Smooth muscle cell (in vitro differentiated cells): ENCODE measurements at regions not wholly inside any gene's neighbourhood (a gene's known extent, or its start where the extent isn't known, plus 50 kb on each side); places are given as distances from the start of the nearest gene placed in this dataset.

Experiments
- DNase-seq: peaks from one replicate; lab custom pipeline; 2025; ENCODE audit not compliant: unreplicated experiment; lab: John Stamatoyannopoulos, UW
- H2AFZ ChIP-seq: fragments of 200-600 bp; sonication (generic); 2 replicates; pipeline ENCODE4 v1.6.0; 2016; ENCODE audit warnings: antibody characterized with exemption, low read depth, mild to moderate bottlenecking
- H3F3A ChIP-seq: fragments of 200-600 bp; sonication (generic); 2 replicates; pipeline ENCODE4 v1.6.0; 2017; ENCODE audit warnings: antibody characterized with exemption, low read depth
- H3K27ac ChIP-seq: fragments of 200-600 bp; sonication (generic); 2 replicates; pipeline ENCODE4 v1.5.1; 2016; ENCODE audit warnings: low read depth, mild to moderate bottlenecking
- H3K27me3 ChIP-seq: fragments of 200-600 bp; sonication (generic); 2 replicates; pipeline ENCODE4 v1.6.1; 2016; ENCODE audit warnings: low read depth, mild to moderate bottlenecking
- H3K36me3 ChIP-seq: fragments of 200-600 bp; sonication (generic); 2 replicates; pipeline ENCODE4 v1.5.1; 2016; ENCODE audit warnings: low read depth
- H3K4me1 ChIP-seq: fragments of 200-600 bp; sonication (generic); 2 replicates; pipeline ENCODE4 v1.5.1; 2016; ENCODE audit warnings: low read depth
- H3K4me2 ChIP-seq: fragments of 200-600 bp; sonication (generic); 2 replicates; pipeline ENCODE4 v1.6.0; 2016; ENCODE audit warnings: mild to moderate bottlenecking
- H3K4me3 ChIP-seq: fragments of 200-600 bp; sonication (generic); 2 replicates; pipeline ENCODE4 v1.5.1; 2016; ENCODE audit warnings: mild to moderate bottlenecking
- H3K79me2 ChIP-seq: fragments of 200-600 bp; sonication (generic); 2 replicates; pipeline ENCODE4 v1.6.0; 2016; ENCODE audit warnings: low read depth, mild to moderate bottlenecking
- H3K9ac ChIP-seq: fragments of 200-600 bp; sonication (generic); 2 replicates; pipeline ENCODE4 v1.6.0; 2016; ENCODE audit warnings: low read depth
- H3K9me3 ChIP-seq: fragments of 200-600 bp; sonication (generic); replicated peaks from 2 replicates; pipeline ENCODE4 v1.5.1; 2016; ENCODE audit warnings: low read depth
- H4K20me1 ChIP-seq: fragments of 200-600 bp; sonication (generic); 2 replicates; pipeline ENCODE4 v1.6.0; 2016; ENCODE audit warnings: low read depth
- CTCF ChIP-seq: fragments of 200-600 bp; sonication (generic); IDR thresholded peaks from 2 replicates; pipeline ENCODE4 v1.5.1; 2017; ENCODE audit warnings: borderline replicate concordance, mild to moderate bottlenecking, antibody characterized with exemption; ENCODE audit not compliant: insufficient read depth, poor library complexity, severe bottlenecking
- WGBS: methylation state at CpG from one replicate; pipeline ENCODE4 v1.1.7; 2016; ENCODE audit warnings: low lambda C conversion rate; 5-methylcytosine and 5-hydroxymethylcytosine counted together

- no peak for DNase-seq
- Histone ChIP-seq H3K27me3 (no peaks in the 10 kb centered on the region), H3K4me1 (peaks cover 22% of the 10 kb centered on the region), H3K9ac (no peak overlapping the region), H3F3A (peaks cover 4% of the 10 kb centered on the region), H3K4me2 (peak overlapping the region; percentile 82), H3K4me3 (peak overlapping the region; percentile 22), H3K36me3 (no peaks in the 10 kb centered on the region), H2AFZ (peak overlapping the region; percentile 38), H3K27ac (no peak overlapping the region), H3K79me2 (no peaks in the 10 kb centered on the region), H4K20me1 (no peaks in the 10 kb centered on the region), H3K9me3 (no peaks in the 10 kb centered on the region)
- TF ChIP-seq CTCF = peak; percentile 61
- WGBS = 2% methylated on average over 9 of the region's 9 CpGs
These were observed 109.1 kb upstream of the SLC4A4 start for GRCh38 chr4:71229477-71230270.

- H3K27me3 ChIP-seq = no peaks in the 10 kb centered on the region
- WGBS = 49% methylated on average over 11 of the region's 11 CpGs
- no peak overlapping the region for H3K27ac ChIP-seq
- H3K9ac ChIP-seq = no peak overlapping the region
- peaks cover 4% of the 10 kb centered on the region for H3F3A ChIP-seq
- no peaks in the 10 kb centered on the region for H4K20me1 ChIP-seq
- no peak overlapping the region for H2AFZ ChIP-seq
- H3K4me1 ChIP-seq = peaks cover 22% of the 10 kb centered on the region
- no peak for DNase-seq
- H3K79me2 ChIP-seq = no peaks in the 10 kb centered on the region
- H3K4me3 ChIP-seq = no peak overlapping the region
- no peaks in the 10 kb centered on the region for H3K36me3 ChIP-seq
- H3K4me2 ChIP-seq = peak overlapping the region; percentile 82
- no peak for TF ChIP-seq CTCF
- no peaks in the 10 kb centered on the region for H3K9me3 ChIP-seq
These were observed 108.3 kb upstream of the SLC4A4 start for GRCh38 chr4:71230271-71231128.

DNA sequence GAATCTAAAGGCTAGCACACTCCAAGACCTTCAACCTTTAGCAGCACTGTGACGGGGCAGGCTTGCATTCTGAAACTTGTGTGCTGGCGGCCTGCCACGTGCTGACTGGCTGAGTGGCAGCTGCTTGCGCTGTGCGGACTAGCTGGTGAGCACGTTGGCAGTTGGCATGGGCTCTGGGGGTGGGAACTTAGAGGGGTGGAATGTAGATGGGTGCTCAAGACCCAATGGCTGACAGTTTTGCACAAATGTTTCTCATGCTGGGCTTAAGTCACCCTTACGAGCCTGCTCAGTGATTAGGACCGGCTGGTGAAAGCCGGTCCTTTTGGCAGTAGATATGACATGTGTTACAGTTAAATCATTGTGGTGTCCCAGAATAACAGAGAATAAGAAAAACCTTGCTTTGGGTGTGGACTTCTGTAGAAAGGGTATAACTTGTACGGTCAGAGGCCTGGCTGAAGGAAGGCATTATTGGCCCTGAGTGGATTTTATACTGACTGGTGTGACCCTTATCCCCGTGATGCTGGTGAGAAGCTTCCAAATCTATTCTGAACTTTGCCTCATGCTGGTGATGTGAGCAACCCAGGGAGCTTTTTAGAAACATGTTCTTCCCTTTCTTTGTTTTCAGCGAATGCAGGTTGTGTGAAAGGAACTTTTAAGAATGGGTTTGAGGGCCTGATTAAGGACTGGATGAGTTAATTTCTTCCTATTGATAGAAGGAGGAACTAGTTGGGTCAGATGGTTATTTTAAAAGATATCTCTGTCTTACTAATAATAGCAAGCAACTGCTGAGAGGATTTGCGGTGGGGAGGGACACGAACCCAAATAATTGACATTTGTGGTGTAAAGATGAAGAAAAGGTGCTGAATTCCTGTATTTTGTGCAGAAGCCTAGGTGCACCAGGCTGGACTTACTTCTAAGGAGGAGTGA, 107.4 kb upstream of the SLC4A4 start:
- H3F3A ChIP-seq = peaks cover 4% of the 10 kb centered on the region
- H3K9ac ChIP-seq = no peak overlapping the region
- no peaks in the 10 kb centered on the region for H3K36me3 ChIP-seq
- no peak overlapping the region for H3K27ac ChIP-seq
- no peaks in the 10 kb centered on the region for H4K20me1 ChIP-seq
- DNase-seq = no peak
- H3K4me2 ChIP-seq = peak overlapping the region; percentile 82
- no peak overlapping the region for H3K4me3 ChIP-seq
- no peak for TF ChIP-seq CTCF
- no peaks in the 10 kb centered on the region for H3K27me3 ChIP-seq
- H3K4me1 ChIP-seq = peaks cover 22% of the 10 kb centered on the region
- no peaks in the 10 kb centered on the region for H3K79me2 ChIP-seq
- H3K9me3 ChIP-seq = no peaks in the 10 kb centered on the region
- WGBS = 59% methylated on average over 14 of the region's 14 CpGs
- H2AFZ ChIP-seq = no peak overlapping the region
